H1 (cell line): ENCODE measurements at regions not wholly inside any gene's neighbourhood (a gene's known extent, or its start where the extent isn't known, plus 50 kb on each side); places are given as distances from the start of the nearest gene placed in this dataset.

ENCODE experiments used
- CTCF ChIA-PET: fragments of 300-600 bp; sonication (Branson Sonifier 250); formaldehyde crosslinking; loops from one replicate; lab custom pipeline; 2021; ENCODE audit not compliant: partially characterized antibody; lab: Charles Lee
- POLR2A ChIA-PET: fragments of 300-600 bp; sonication (Branson Sonifier 250); formaldehyde crosslinking; loops from one replicate; lab custom pipeline; 2021; ENCODE audit warnings: inconsistent platforms; ENCODE audit not compliant: partially characterized antibody; lab: Charles Lee
- DNase-seq, 2 experiments: peaks; one replicate each; pipeline versions ENCODE4 v3.0.0 to v3.0.0-alpha.2; 2010 to 2022; ENCODE audit warnings: low spot score in 2 of 2, low read depth in 1 of 2, mixed read lengths in 1 of 2
- FAIRE-seq: peaks from 2 replicates; lab custom pipeline; 2011; peaks lifted over from hg19 to GRCh38; lab: Jason Lieb, UNC
- H2AFZ ChIP-seq: 2 replicates; pipeline ENCODE4 v1.8.1; 2012; ENCODE audit warnings: low read length, inconsistent platforms
- H2AK5ac ChIP-seq: 2 replicates; pipeline ENCODE4 v1.6.1; 2013; ENCODE audit warnings: low read depth, low read length
- H2BK120ac ChIP-seq: replicated peaks from 2 replicates; pipeline ENCODE3; 2013; ENCODE audit warnings: low read depth, low read length, inconsistent platforms
- H2BK12ac ChIP-seq: 2 replicates; pipeline ENCODE4 v1.6.1; 2013; ENCODE audit warnings: low read depth, low read length
- H2BK15ac ChIP-seq: 2 replicates; pipeline ENCODE4 v1.6.1; 2013; ENCODE audit warnings: low read length
- H2BK20ac ChIP-seq: 2 replicates; pipeline ENCODE4 v1.6.1; 2013; ENCODE audit warnings: low read length
- H2BK5ac ChIP-seq: 2 replicates; pipeline ENCODE4 v1.6.1; 2013; ENCODE audit warnings: low read depth, low read length
- H3K14ac ChIP-seq: 2 replicates; pipeline ENCODE4 v1.6.1; 2013; ENCODE audit warnings: inconsistent platforms; ENCODE audit not compliant: insufficient read length
- H3K18ac ChIP-seq: 2 replicates; pipeline ENCODE4 v1.6.1; 2013; ENCODE audit warnings: low read length; ENCODE audit errors: extremely low read depth
- H3K23ac ChIP-seq: 2 replicates; pipeline ENCODE4 v1.6.1; 2013; ENCODE audit warnings: inconsistent platforms; ENCODE audit not compliant: insufficient read length
- H3K23me2 ChIP-seq: 2 replicates; pipeline ENCODE4 v1.6.1; 2013; ENCODE audit warnings: low read depth, low read length
- H3K27ac ChIP-seq: 2 replicates; pipeline ENCODE4 v1.6.1; 2011; ENCODE audit warnings: low read depth, low read length, inconsistent platforms
- H3K27me3 ChIP-seq, 4 experiments: replicated peaks in 1 of 4; 1 replicate in 1 of 4; 2 replicates in 3 of 4; pipeline versions ENCODE4 v1.6.1 to v1.8.1; 2011 to 2013; ENCODE audit warnings: low read length in 3 of 4, mild to moderate bottlenecking in 3 of 4, inconsistent platforms in 2 of 4, mixed read lengths in 2 of 4, moderate library complexity in 1 of 4; ENCODE audit not compliant: control insufficient read depth in 3 of 4, insufficient read depth in 3 of 4; ENCODE audit errors: extremely low read depth in 1 of 4
- H3K36me3 ChIP-seq, 4 experiments: 2 replicates each; pipeline versions ENCODE4 v1.6.1 to v1.8.1; 2011 to 2013; ENCODE audit warnings: mild to moderate bottlenecking in 4 of 4, low read length in 3 of 4, moderate library complexity in 2 of 4, control low read depth in 1 of 4, inconsistent platforms in 1 of 4; ENCODE audit not compliant: insufficient read depth in 4 of 4, control insufficient read depth in 2 of 4
- H3K4ac ChIP-seq: replicated peaks from 2 replicates; pipeline ENCODE3; 2013; ENCODE audit warnings: low read length, low read depth, mixed read lengths, inconsistent platforms; ENCODE audit not compliant: insufficient read length
- H3K4me1 ChIP-seq, 4 experiments: replicated peaks in 1 of 4; 1 replicate in 1 of 4; 2 replicates in 3 of 4; pipeline versions ENCODE4 v1.6.1 to v1.8.1; 2011 to 2013; ENCODE audit warnings: low read length in 3 of 4, inconsistent platforms in 2 of 4, mixed read lengths in 1 of 4; ENCODE audit not compliant: insufficient read depth in 4 of 4, control insufficient read depth in 3 of 4
- H3K4me2 ChIP-seq, 2 experiments: 2 replicates each; pipeline versions ENCODE4 v1.6.1 to v1.8.1; 2011 to 2013; ENCODE audit warnings: low read depth in 2 of 2, low read length in 2 of 2, control low read depth in 1 of 2, inconsistent platforms in 1 of 2, mild to moderate bottlenecking in 1 of 2; ENCODE audit not compliant: insufficient read depth in 1 of 2
- H3K4me3 ChIP-seq, 4 experiments: fragments of 200-600, 300-600 bp in 1 of 4; sonication (generic), shearing (Covaris generic), sonication (Bioruptor Twin) in 1 of 4; 2 replicates each; pipeline versions ENCODE4 v1.5.1 to v1.8.1; 2011 to 2016; ENCODE audit warnings: low read length in 4 of 4, low read depth in 3 of 4, control low read depth in 2 of 4, inconsistent platforms in 2 of 4, mild to moderate bottlenecking in 2 of 4, mixed read lengths in 1 of 4, moderate library complexity in 1 of 4; ENCODE audit not compliant: insufficient read depth in 2 of 4; ENCODE audit errors: extremely low read depth in 1 of 4
- H3K56ac ChIP-seq: replicated peaks from 2 replicates; pipeline ENCODE3; 2013; ENCODE audit warnings: low read depth, mild to moderate bottlenecking, mixed read lengths, low read length, inconsistent platforms; ENCODE audit not compliant: insufficient read length
- H3K79me1 ChIP-seq: 2 replicates; pipeline ENCODE4 v1.6.1; 2013; ENCODE audit warnings: low read depth, low read length, control low read depth
- H3K79me2 ChIP-seq, 2 experiments: 2 replicates each; pipeline versions ENCODE4 v1.6.1 to v1.8.1; 2012 to 2013; ENCODE audit warnings: low read length in 2 of 2, mild to moderate bottlenecking in 2 of 2, inconsistent platforms in 1 of 2; ENCODE audit not compliant: insufficient read depth in 2 of 2, control insufficient read depth in 1 of 2
- H3K9ac ChIP-seq, 4 experiments: replicated peaks in 1 of 4; 1 replicate in 1 of 4; 2 replicates in 3 of 4; pipeline versions ENCODE4 v1.6.1 to v1.8.1; 2011 to 2013; ENCODE audit warnings: low read depth in 3 of 4, low read length in 3 of 4, control low read depth in 2 of 4, mild to moderate bottlenecking in 2 of 4, moderate library complexity in 2 of 4, inconsistent platforms in 1 of 4; ENCODE audit errors: extremely low read depth in 1 of 4
- H3K9me3 ChIP-seq, 2 experiments: 2 replicates each; pipeline versions ENCODE4 v1.6.1 to v1.8.1; 2012 to 2013; ENCODE audit warnings: mild to moderate bottlenecking in 2 of 2, moderate library complexity in 2 of 2, control low read depth in 1 of 2, inconsistent platforms in 1 of 2, low read depth in 1 of 2, low read length in 1 of 2, mixed read lengths in 1 of 2; ENCODE audit not compliant: insufficient read depth in 2 of 2
- H4K20me1 ChIP-seq, 2 experiments: replicated peaks in 1 of 2; 2 replicates each; pipeline versions ENCODE3 to v1.8.1; 2011 to 2013; ENCODE audit warnings: inconsistent platforms in 2 of 2, low read length in 2 of 2, mild to moderate bottlenecking in 1 of 2; ENCODE audit not compliant: insufficient read depth in 2 of 2, control insufficient read depth in 1 of 2
- H4K5ac ChIP-seq: 2 replicates; pipeline ENCODE4 v1.6.1; 2013; ENCODE audit warnings: low read length, low read depth, mixed read lengths, inconsistent platforms; ENCODE audit not compliant: insufficient read length
- H4K8ac ChIP-seq: 2 replicates; pipeline ENCODE4 v1.8.0; 2013; ENCODE audit warnings: mild to moderate bottlenecking, moderate library complexity, low read length, inconsistent platforms; ENCODE audit not compliant: insufficient read depth; ENCODE audit errors: extremely low read depth
- H4K91ac ChIP-seq: replicated peaks from 2 replicates; pipeline ENCODE3; 2013; ENCODE audit warnings: low read length, mixed read lengths, inconsistent platforms; ENCODE audit not compliant: insufficient read length
- CBX8 ChIP-seq: fragments of 300-800, 300-1000 bp; sonication (generic); IDR thresholded peaks from 2 replicates; pipeline ENCODE4 v1.7.1; 2016; ENCODE audit warnings: low read depth, low read length, borderline replicate concordance
- E2F6 ChIP-seq: IDR thresholded peaks from 2 replicates; pipeline ENCODE4 v1.6.1; 2012; ENCODE audit warnings: inconsistent platforms
- WGBS, 2 experiments: shearing (Covaris generic) in 1 of 2; methylation state at CpG; one replicate each; pipeline versions ENCODE4 v1.1.6 to v1.1.7; 2013 to 2015; ENCODE audit warnings: low lambda C conversion rate in 2 of 2, mixed read lengths in 2 of 2, inconsistent platforms in 1 of 2, low coverage in 1 of 2, missing lambda C conversion rate in 1 of 2; ENCODE audit not compliant: insufficient replicate concordance in 2 of 2, insufficient coverage in 1 of 2, insufficient read length in 1 of 2; ENCODE audit errors: extremely low coverage in 1 of 2, missing lambda C conversion rate in 1 of 2; 5-methylcytosine and 5-hydroxymethylcytosine counted together

DNA sequence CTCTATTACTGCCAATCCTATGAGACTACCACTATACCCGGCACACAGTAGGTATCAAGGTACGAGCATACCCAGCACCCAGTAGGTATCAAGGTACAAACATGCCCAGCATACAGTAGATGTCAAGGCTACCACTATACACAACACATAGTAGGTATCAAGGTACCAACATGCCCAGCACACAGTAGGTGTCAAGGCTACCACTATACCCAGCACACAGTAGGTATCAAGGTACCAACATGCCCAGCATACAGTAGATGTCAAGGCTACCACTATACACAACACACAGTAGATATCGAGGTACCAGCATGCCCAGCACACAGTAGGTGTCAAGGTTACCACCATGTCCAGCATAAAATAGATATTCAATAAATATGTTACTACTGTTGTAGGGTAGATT lies 98.4 kb downstream of the C1orf94 start:
- no peaks in the 10 kb centered on the region; a peak in 1 of 7 replicates for H3K27me3 ChIP-seq
- no peak overlapping the region for H4K5ac ChIP-seq
- no peak overlapping the region for H4K8ac ChIP-seq
- H3K4ac ChIP-seq: no peak overlapping the region
- no peak overlapping the region for H2AFZ ChIP-seq
- 0 out of 2 replicates have a peak, but pooled peaks cover 3% of the 10 kb centered on the region for H3K23me2 ChIP-seq
- ChIA-PET CTCF (no interaction called here), POLR2A (no interaction called here)
- no peaks in the 10 kb centered on the region for H3K79me1 ChIP-seq
- H3K56ac ChIP-seq: no peak overlapping the region
- no peak overlapping the region for H2AK5ac ChIP-seq
- H3K18ac ChIP-seq: no peak overlapping the region
- no peaks in the 10 kb centered on the region for H3K9me3 ChIP-seq
- H2BK12ac ChIP-seq: no peak overlapping the region
- no peak overlapping the region for H2BK120ac ChIP-seq
- no peak overlapping the region for H2BK20ac ChIP-seq
- H2BK15ac ChIP-seq: no peak overlapping the region
- no peak overlapping the region for H2BK5ac ChIP-seq
- H3K4me2 ChIP-seq: no peak overlapping the region
- no peak overlapping the region for H3K9ac ChIP-seq
- H3K23ac ChIP-seq: no peak overlapping the region
- H3K36me3 ChIP-seq: no peaks in the 10 kb centered on the region
- no peak overlapping the region for H4K91ac ChIP-seq
- 91% methylated on average over 3 of the region's 3 CpGs; no CpG with 5 or more reads in 1 of the 2 experiments for WGBS, 2 experiments
- H3K4me1 ChIP-seq: no peaks in the 10 kb centered on the region
- H3K79me2 ChIP-seq: no peaks in the 10 kb centered on the region
- H3K27ac ChIP-seq: no peak overlapping the region
- no peak for FAIRE-seq
- H3K4me3 ChIP-seq: no peak overlapping the region
- no peak overlapping the region for H3K14ac ChIP-seq
- peaks cover 0 to 2% of the 10 kb centered on the region in 2 experiments for H4K20me1 ChIP-seq
- no peak for DNase-seq
- TF ChIP-seq CBX8 (no peak), E2F6 (no peak)
